ENCODE measurements at regions not wholly inside any gene's neighbourhood (a gene's known extent, or its start where the extent isn't known, plus 50 kb on each side); places are given as distances from the start of the nearest gene placed in this dataset.
A peak's percentile ranks its signal among the peaks of the same experiment; 100 is the strongest.

DNA sequence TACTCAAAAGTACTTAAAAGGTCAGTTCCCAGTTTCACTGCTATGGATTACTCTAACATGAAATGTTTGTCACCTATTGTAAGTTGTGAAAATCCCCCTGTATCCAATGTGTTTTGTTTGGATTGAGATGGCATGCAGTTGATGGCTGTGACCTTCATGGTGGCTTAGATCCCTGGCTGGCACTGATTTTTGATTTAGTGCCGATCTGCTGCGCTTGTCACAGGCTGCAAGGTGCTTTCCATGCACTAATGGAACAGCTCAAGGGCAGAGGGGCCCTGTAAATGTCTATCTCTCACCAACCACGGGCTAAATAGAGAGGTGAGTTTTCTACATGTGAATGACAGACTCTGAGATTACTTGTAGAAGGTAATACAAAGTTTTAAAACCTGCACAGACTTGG is 69.8 kb upstream of the WDR41 start:
- peak in 2 of 4 donors; percentile 31 to 50 for ATAC-seq
- Histone ChIP-seq H3K27me3 (peaks cover 0 to 16% (median 0%) of the 10 kb centered on the region in 9 donors), H3K4me1 (peaks cover 0 to 4% (median 0%) of the 10 kb centered on the region in 12 donors), H3K4me3 (no peak overlapping the region), H3K9me3 (no peaks in the 10 kb centered on the region), H3K27ac (no peak overlapping the region), H3K36me3 (no peaks in the 10 kb centered on the region)
- TF ChIP-seq POLR2A (IDR thresholded peaks at IDR 0.05) (no peak), CTCF (IDR thresholded peaks at IDR 0.05) (no peak)
- 37 to 55% (median 44%) methylated on average over 3 of the region's 3 CpGs for WGBS, 4 donors
- intact Hi-C loops (cut with DNase I), result loop anchor here in 7 of 10 donors (2.0 to 10.0 kb wide), 6 partner anchors 443 to 705 kb away; no protein-coding TSS in a partner anchor
- DNase-seq, result no peak

GRCh38 chr5:77560677-77561263 is 68.7 kb upstream of the WDR41 start:
- Histone ChIP-seq H3K4me3 (no peak overlapping the region), H3K27me3 (peaks cover 0 to 7% (median 0%) of the 10 kb centered on the region in 9 donors), H3K4me1 (peaks cover 0 to 4% (median 0%) of the 10 kb centered on the region in 12 donors), H3K9me3 (no peaks in the 10 kb centered on the region), H3K36me3 (no peaks in the 10 kb centered on the region), H3K27ac (no peak overlapping the region)
- DNase-seq (no peak), ATAC-seq (peak in 1 of 4 donors; percentile 33)
- 3 to 14% (median 7%) methylated on average over 1 of the region's 1 CpG for WGBS, 4 donors
- intact Hi-C loops (cut with DNase I), result loop anchor here in 7 of 10 donors (2.0 to 10.0 kb wide), 6 partner anchors 444 to 707 kb away; no protein-coding TSS in a partner anchor
- TF ChIP-seq POLR2A (IDR thresholded peaks at IDR 0.05) (no peak), CTCF (IDR thresholded peaks at IDR 0.05) (peak; percentile 29 to 66 (median 42))

- 38 to 55% (median 51%) methylated on average over 5 of the region's 5 CpGs for WGBS, 4 donors
- Histone ChIP-seq H3K36me3 (no peaks in the 10 kb centered on the region), H3K4me3 (no peak overlapping the region), H3K9me3 (peaks cover 0 to 1% (median 0%) of the 10 kb centered on the region in 12 donors), H3K4me1 (peaks cover 0 to 4% (median 0%) of the 10 kb centered on the region in 12 donors), H3K27me3 (peaks cover 0 to 3% (median 0%) of the 10 kb centered on the region in 9 donors), H3K27ac (no peak overlapping the region)
- ATAC-seq (no peak), DNase-seq (peak in 2 of 5 donors; percentile 12 to 28)
- no peak for TF ChIP-seq CTCF (IDR thresholded peaks at IDR 0.05)
- intact Hi-C loops (cut with DNase I), result no loop called here
Measured at GRCh38 chr5:77558266-77558665, 66.2 kb upstream of the WDR41 start.

GRCh38 chr5:77550406-77550805 is 58.3 kb upstream of the WDR41 start:
- H3K27ac ChIP-seq, result no peak overlapping the region
- no peak for DNase-seq
- WGBS, 4 donors, result 53 to 79% (median 55%) methylated on average over 1 of the region's 1 CpG
- H3K36me3 ChIP-seq, result no peaks in the 10 kb centered on the region
- no peaks in the 10 kb centered on the region for H3K4me1 ChIP-seq
- H3K4me3 ChIP-seq, result no peak overlapping the region
- intact Hi-C loops (cut with DNase I), result no loop called here
- no peaks in the 10 kb centered on the region for H3K27me3 ChIP-seq
- TF ChIP-seq CTCF (IDR thresholded peaks at IDR 0.05), result no peak
- TF ChIP-seq POLR2A (IDR thresholded peaks at IDR 0.05), result no peak
- no peak for ATAC-seq
- H3K9me3 ChIP-seq, result peaks cover 0 to 28% (median 0%) of the 10 kb centered on the region in 12 donors

Measured in heart left ventricle (tissue), 16 donors.